GM18505 (cell line): ENCODE measurements at regions not wholly inside any gene's neighbourhood (a gene's known extent, or its start where the extent isn't known, plus 50 kb on each side); places are given as distances from the start of the nearest gene placed in this dataset.

Experiments
- ATAC-seq: cut with Tn5 transposase; IDR thresholded peaks from one replicate; pipeline ENCODE4 v1.9.1; 2021; ENCODE audit not compliant: unreplicated experiment
- POLR2A ChIP-seq: IDR thresholded peaks from 4 replicates; pipeline ENCODE4 v1.6.1; 2011; ENCODE audit warnings: borderline replicate concordance; ENCODE audit not compliant: insufficient read depth, insufficient read length; ENCODE audit errors: extremely low read depth

DNA sequence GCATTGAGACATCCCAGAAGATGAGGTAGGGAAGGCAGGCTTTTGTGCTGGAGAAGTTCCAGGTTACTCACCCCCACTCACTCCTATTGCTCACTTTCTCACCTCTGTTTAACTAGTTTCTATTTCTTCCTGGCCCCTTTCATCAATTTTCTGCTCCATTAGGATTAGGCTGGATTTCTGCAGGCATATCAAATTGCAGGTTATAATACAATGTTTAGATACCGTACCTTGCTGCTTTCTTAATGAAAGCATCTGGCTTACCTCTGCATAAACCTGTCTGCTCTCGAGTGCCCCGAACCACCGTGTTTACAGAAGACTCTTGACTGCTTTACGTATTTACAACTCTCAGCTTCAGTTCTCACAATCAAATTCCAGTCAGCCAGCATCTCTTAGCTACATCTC lies 173.7 kb downstream of the ADAMTS15 start:
- no peak for TF ChIP-seq POLR2A
- ATAC-seq: no peak

DNA sequence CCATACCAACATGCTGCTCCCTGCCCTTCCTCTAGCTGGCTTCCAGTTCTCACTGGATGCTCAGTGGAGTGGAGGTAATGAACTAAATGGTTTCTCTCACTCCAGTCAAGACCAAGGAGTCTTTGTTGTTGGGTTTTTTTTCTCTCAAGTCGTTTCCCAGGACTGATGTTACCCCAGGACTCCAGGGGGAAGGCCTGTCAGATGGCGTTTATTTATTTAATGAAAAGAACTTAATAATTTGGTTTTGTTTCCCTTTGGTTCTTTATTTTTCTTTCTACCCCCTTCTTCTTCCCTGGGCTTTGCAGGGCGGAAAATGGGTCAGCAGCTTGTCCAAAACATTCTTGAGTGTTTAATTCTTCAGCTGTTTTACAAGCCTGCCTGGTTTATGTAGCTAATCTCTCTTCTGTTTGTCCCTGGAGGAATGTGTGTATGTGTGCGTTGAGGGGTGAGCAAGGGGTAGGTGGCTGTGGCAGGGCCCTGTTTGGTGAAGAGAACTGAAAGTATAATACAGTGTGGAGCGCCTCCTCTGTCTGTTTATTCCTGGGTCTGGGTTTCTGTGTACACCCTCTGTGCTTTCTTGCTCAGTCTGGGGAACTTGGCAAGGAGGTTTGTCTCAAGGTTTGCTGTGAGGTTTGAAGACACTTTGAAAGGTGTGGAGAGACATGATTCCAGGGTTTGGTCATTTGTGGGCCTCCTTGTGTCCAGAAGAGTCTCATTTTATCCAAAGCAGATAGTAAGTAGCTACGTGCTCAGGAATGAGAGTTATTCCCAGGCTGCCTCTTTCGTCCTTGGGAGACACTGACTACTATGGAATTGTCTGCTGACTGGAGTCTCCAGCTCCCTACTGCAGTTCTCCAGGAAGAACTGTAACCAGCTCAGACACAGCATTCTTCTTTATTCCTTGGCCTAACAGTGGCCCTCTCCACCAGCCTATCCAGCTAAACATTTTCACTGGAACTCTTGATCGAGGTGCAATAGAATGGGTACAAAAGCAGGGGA lies 175.5 kb downstream of the ADAMTS15 start:
- no peak for TF ChIP-seq POLR2A
- ATAC-seq: no peak

DNA sequence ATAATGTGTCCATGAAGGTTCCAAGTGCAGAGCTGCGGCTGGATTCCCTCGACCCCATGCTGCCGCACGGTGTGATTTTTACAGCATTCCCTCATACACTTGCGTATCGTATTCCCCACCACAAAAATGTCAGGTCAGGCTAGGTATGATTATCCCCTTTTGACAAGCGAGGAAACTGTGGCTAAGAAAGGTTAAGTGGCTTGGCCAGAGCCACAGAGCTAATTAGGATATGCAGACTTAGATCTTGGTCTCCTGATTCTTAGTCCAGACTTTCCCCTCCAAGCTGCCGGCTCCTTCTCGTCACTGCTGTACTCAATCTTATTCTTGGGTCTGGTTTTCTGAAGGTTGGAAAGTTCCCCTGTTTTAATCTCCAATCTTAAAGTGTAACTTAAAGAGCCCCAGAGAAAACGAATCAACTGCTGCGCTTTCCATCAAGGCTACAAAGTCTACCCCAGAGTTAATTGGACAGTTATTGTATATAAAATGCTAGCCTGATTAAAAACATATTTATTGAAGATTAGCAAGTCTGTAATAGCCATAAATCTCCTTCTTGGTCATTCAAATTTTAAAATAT lies 176.6 kb downstream of the ADAMTS15 start:
- TF ChIP-seq POLR2A: no peak
- ATAC-seq: no peak

DNA sequence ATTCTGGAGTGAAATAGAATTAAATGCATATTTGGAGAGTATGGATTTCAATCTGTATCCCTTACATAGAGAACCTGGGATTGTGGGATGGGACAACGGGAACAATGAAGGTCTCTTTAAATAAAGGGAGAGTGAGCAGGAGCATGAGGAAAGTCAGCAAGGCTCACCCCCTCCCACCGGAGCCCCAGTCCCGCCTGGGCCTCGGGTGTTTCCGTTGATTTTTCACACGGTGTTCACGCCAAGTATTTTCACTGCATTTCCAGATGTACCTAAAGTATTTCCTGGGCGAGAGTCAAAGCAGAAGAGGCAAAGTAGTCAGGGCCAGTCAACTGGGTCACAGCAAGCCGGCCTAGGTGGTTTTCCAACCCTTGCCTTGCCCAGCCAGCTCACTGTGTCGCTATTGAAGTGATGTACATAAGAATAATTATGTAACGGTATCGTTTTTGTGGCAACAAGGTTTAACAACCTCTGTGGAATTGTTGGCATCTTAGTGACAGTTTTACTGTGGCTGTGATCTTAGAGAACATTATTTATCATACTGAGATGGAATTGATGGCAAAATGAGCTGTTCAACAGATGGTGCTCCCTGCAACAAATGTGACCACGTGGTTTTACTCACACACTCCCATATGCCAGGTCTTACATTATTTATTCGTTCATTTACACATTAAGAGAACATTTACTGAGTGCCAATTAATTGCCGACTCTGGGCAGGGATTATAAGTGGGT lies 177.3 kb downstream of the ADAMTS15 start:
- ATAC-seq: no peak
- TF ChIP-seq POLR2A: no peak

DNA sequence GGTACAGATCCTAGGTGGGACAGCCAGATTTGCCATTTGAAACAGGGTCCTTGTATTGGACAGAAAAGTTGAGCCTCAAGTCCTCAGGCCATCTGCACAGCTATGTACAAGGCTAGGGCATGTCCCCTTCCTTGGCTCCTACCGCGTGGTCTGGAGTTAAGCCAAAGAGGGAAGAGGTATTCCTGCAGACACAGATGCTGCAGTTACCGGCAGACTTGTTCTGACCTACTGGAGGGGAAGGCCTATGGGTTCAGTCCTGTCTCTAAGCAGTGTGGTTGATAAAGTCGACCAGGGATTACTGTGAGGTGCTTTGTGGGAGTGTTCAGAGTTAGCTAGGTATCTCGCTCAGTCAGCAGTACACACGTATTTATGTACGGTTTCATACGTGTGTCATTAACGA lies 180.6 kb downstream of the ADAMTS15 start:
- TF ChIP-seq POLR2A: no peak
- ATAC-seq: no peak

DNA sequence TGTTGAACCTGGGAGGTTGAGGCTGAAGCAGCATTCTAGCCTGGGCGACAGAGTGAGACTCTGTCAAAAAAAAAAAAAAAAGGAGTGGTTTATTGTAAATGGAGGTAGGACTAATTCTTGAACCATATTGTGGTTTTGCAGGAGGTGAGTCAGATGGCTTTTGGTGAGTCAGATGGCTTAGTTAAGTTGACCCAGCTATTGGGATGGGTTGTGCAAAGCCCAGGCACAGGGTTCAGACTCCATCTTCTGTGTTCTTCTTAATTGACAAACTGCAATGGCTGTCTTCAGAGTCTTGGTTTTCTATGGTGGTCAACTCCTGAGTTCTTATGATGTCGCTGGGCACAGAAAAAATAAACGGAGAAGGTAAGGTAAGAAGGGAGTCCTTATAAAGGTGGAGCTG lies 182.7 kb downstream of the ADAMTS15 start:
- ATAC-seq: no peak
- no peak for TF ChIP-seq POLR2A

DNA sequence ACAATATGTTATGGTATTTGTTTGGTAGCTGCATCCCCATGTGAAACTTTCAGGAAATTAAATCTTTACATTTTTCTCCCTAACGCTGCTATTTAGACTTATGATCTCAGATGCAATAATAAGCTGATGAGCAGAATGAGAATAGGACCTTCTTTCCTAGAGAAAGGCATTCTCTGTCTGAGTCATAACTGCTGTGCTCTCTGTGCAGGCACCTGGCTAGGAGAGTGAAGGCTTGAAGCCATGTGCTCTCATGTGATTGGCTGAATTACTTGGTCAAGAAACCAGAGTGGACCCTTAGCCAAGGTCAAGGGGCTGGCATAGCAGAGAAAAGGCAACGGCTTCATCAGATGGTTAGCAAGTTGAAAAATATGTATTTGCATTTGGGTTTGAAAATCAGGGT lies 185.0 kb downstream of the ADAMTS15 start:
- TF ChIP-seq POLR2A: no peak
- ATAC-seq: no peak

DNA sequence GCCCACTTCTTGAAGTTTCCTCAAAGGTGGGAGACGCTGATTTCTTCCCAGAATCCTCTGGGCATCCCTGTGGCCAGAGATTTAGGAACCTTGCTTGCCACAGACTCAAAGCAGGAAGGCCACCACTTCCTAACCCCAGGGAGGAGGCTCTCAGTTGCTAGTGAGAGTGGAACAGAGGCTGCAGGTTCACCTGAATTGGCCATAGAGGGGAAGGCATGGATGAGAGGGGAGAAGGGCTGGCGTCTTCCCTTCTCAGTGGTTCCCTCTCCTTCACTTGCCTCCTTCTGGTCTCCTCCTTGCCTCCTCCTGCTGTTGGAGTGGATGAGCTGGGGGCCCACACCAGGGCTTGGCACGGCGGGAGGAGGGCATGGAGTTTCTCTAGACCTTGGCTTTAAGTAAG lies 185.7 kb downstream of the ADAMTS15 start:
- TF ChIP-seq POLR2A: no peak
- ATAC-seq: no peak

DNA sequence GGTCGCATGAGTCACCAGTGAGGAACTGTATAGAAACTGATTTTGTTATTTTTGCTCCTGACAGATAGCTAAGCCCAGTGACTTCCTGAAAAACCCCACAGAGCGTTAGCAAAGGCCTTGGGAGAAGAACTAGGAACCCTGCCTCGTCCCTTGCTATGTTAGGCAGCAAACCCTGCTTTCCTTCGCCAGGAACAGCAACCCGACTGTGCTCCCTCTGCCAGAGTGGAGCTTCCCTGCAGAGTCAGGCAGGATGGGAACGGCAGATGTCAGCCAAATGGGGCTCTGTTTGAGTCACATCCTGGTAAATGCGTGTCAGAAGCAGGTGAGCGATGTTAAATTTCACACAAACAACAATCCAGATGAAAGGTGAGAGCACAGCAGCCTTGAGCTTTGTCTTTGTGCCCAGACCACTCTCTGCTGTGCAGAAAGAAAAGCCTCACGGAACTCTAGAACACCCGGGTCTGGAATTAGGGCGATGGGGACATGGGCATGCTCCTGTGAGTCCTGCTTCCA lies 186.6 kb downstream of the ADAMTS15 start:
- TF ChIP-seq POLR2A: no peak
- no peak for ATAC-seq

DNA sequence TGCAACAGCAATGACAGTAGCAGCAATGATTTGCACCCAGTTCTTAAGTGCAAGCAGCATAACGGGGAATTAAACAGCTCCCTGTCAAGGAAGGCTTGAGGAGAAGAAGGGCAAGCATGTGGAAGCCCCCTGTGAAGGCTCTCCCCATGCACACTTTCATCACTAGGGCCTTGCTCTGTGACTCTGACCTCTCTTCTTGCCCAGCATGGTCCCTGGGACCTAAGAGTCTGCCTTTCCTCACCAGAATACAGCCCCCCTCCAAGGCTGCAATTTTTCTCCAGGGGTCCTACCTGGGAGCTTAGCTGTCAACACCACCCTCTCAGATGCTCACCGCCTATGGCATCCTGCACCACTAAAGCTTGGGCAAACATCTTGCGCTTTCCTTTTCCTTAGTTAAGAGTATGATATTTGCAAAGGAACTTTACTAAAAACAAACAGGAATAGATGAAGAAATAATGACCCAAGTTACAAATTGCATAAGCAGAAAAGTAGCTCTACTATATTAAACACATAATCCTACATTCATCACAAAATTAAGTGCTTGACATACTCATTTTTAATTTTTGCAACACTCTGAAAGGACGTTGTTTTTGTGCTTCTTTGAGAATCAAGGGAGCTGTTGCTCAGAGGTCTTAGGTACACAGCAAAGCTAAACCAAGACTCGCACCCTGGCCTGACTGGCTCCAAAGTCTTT lies 187.6 kb downstream of the ADAMTS15 start:
- ATAC-seq: no peak

DNA sequence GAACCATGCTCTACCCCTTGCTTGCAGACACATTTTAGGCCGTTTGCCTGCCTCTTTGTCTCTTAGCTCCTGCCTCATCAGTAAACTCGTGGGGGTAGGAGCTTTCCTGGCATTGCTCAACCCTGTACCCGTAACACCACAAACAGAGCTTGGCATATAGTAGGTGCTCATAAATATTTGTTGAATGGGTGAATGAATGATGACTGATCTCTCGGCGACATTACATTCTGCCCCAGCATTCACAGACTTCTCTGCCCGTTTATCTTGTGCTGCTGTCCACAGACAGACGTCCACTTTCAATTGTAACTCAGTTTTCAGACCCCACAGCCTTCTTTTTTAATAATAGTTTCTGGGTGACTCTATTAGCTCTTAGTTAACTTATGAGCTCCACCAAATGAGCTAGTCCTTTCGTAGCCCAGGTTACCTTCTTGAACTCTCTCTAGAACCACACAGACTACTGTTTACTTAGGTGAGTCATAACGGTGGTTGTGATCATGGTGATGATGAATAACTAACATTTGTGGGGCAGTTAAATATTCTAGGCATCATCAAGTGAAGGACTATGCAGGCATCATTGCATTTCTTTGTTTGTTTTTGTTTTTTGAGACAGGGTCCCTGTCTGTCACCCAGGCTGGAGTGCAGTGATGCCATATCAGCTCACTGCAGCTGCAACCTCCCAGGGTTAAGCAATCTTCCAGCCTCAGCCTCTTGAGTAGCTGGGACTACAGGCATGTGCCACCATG lies 188.4 kb downstream of the ADAMTS15 start:
- no peak for ATAC-seq
- no peak for TF ChIP-seq POLR2A

More for the DNA sequence above, 187.6 kb downstream of the ADAMTS15 start:
- TF ChIP-seq POLR2A: no peak

DNA sequence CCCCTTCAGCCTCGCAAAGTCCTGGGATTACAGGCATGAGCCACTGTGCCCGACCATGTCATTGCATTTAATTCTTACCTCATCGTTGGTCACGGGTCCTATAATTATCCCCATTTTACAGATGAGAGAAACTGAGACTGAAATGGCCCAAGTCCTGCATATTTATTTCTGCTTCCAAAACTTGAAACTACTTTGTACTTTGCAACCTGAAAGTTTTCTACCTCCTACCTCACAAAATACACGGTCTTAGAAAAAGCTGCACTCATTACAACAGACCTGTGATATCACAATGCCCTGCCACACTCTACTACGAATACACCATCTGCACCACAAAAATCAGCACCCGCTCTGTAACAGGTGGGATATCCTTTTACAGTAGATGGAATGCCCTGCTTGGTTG lies 189.1 kb downstream of the ADAMTS15 start:
- ATAC-seq: no peak
- TF ChIP-seq POLR2A: no peak
